HCT116 (cell line): ENCODE measurements at regions not wholly inside any gene's neighbourhood (a gene's known extent, or its start where the extent isn't known, plus 50 kb on each side); places are given as distances from the start of the nearest gene placed in this dataset.

Source experiments
- ATAC-seq: fragments of 200-7000 bp; cut with Tn5 transposase; 2 replicates; pipeline ENCODE4 v1.9.1; 2020; ENCODE audit warnings: mild to moderate bottlenecking, moderate library complexity
- BruUV-seq: library from RNA; stranded (reverse); fragments of 400-500 nt; replicated peaks from 2 replicates; lab custom pipeline; 2021; lab: Mats Ljungman, UMichigan
- CTCF ChIA-PET: fragments of 300-600 bp; sonication (Branson Sonifier 250); formaldehyde crosslinking; loops from one replicate; lab custom pipeline; 2021; ENCODE audit warnings: antibody characterized with exemption; lab: Charles Lee
- POLR2A ChIA-PET: fragments of 300-600, 350-600 bp; sonication (Branson Sonifier 250); formaldehyde crosslinking; loops from one replicate; lab custom pipeline; 2021; ENCODE audit warnings: antibody characterized with exemption; lab: Charles Lee
- RAD21 ChIA-PET, 2 experiments: fragments of 300-600 bp; sonication (Branson Sonifier 250); formaldehyde crosslinking; loops; one replicate each; lab custom pipeline; 2023; ENCODE audit warnings: low total read pairs in 2 of 2; ENCODE audit not compliant: uncharacterized antibody in 2 of 2, unreplicated experiment in 2 of 2, low non-redundant PET in 1 of 2; lab: Charles Lee
- DNase-seq: peaks from one replicate; pipeline ENCODE4 v3.0.0-alpha.2; 2010; ENCODE audit warnings: low read depth, low spot score
- H2AFZ ChIP-seq: fragments of 200-600 bp; shearing (Covaris generic), sonication (generic); 2 replicates; pipeline ENCODE4 v1.6.1; 2017; ENCODE audit warnings: low read depth, mixed run types, mixed read lengths, antibody characterized with exemption, low read length; ENCODE audit not compliant: poor library complexity, severe bottlenecking
- H3K27ac ChIP-seq: 2 replicates; pipeline ENCODE4 v1.5.1; 2012; ENCODE audit warnings: low read depth, low read length
- H3K27me3 ChIP-seq: fragments of 200-600 bp; sonication (generic); 2 replicates; pipeline ENCODE4 v1.6.1; 2016; ENCODE audit warnings: mixed run types, low read length, mixed read lengths; ENCODE audit not compliant: insufficient read depth
- H3K36me3 ChIP-seq, 2 experiments: fragments of 200-500 bp in 1 of 2; fragments of 200-600 bp in 1 of 2; sonication (Bioruptor generic) in 1 of 2; sonication (generic) in 1 of 2; 2 replicates each; pipeline versions ENCODE4 v1.5.1 to v1.6.1; 2014 to 2016; ENCODE audit warnings: low read length in 2 of 2, inconsistent platforms in 1 of 2, mixed read lengths in 1 of 2, mixed run types in 1 of 2; ENCODE audit not compliant: insufficient read depth in 2 of 2, control insufficient read depth in 1 of 2
- H3K4me1 ChIP-seq, 2 experiments: fragments of 200-600 bp in 1 of 2; sonication (generic) in 1 of 2; 2 replicates each; pipeline versions ENCODE4 v1.5.1 to v1.6.1; 2012 to 2017; ENCODE audit warnings: low read length in 2 of 2, inconsistent platforms in 1 of 2, mild to moderate bottlenecking in 1 of 2, mixed read lengths in 1 of 2, mixed run types in 1 of 2, moderate library complexity in 1 of 2; ENCODE audit not compliant: insufficient read depth in 2 of 2, control insufficient read depth in 1 of 2
- H3K4me2 ChIP-seq: fragments of 200-600 bp; sonication (generic); 2 replicates; pipeline ENCODE4 v1.6.1; 2017; ENCODE audit warnings: mixed run types, low read length, mixed read lengths
- H3K4me3 ChIP-seq, 2 experiments: fragments of 200-600 bp in 1 of 2; sonication (generic) in 1 of 2; replicated peaks in 1 of 2; 2 replicates each; pipeline ENCODE4 v1.5.1; 2011 to 2016; ENCODE audit warnings: low read length in 2 of 2, control low read depth in 1 of 2, low read depth in 1 of 2, mild to moderate bottlenecking in 1 of 2, mixed read lengths in 1 of 2, mixed run types in 1 of 2
- H3K79me2 ChIP-seq: fragments of 200-600 bp; sonication (generic); 2 replicates; pipeline ENCODE4 v1.6.1; 2017; ENCODE audit warnings: mild to moderate bottlenecking, mixed run types, low read length, moderate library complexity, mixed read lengths; ENCODE audit not compliant: insufficient read depth
- H3K9ac ChIP-seq: fragments of 200-600 bp; sonication (generic); 2 replicates; pipeline ENCODE4 v1.6.1; 2016; ENCODE audit warnings: low read length, mixed read lengths
- H3K9me2 ChIP-seq: fragments of 200-600 bp; sonication (generic), shearing (Covaris generic); 2 replicates; pipeline ENCODE4 v1.6.1; 2017; ENCODE audit warnings: mixed run types, mild to moderate bottlenecking, moderate library complexity; ENCODE audit not compliant: insufficient read depth
- H3K9me3 ChIP-seq, 2 experiments: fragments of 200-500 bp in 1 of 2; fragments of 200-600 bp in 1 of 2; sonication (Bioruptor generic) in 1 of 2; sonication (generic) in 1 of 2; 2 replicates each; pipeline ENCODE4 v1.6.1; 2014 to 2017; ENCODE audit warnings: low read length in 2 of 2, mixed read lengths in 2 of 2, inconsistent platforms in 1 of 2, low read depth in 1 of 2, mild to moderate bottlenecking in 1 of 2, mixed run types in 1 of 2, moderate library complexity in 1 of 2; ENCODE audit not compliant: control insufficient read depth in 1 of 2, insufficient read depth in 1 of 2
- H4K20me1 ChIP-seq: fragments of 200-600 bp; sonication (generic), shearing (Covaris generic); 2 replicates; pipeline ENCODE4 v1.6.1; 2017; ENCODE audit warnings: mixed run types, mild to moderate bottlenecking, moderate library complexity; ENCODE audit not compliant: insufficient read depth
- ATF3 ChIP-seq: IDR thresholded peaks from 2 replicates; pipeline ENCODE4 v1.6.1; 2012
- CBX3 ChIP-seq: IDR thresholded peaks from 2 replicates; pipeline ENCODE4 v1.6.1; 2012; ENCODE audit warnings: low read depth
- CEBPB ChIP-seq: IDR thresholded peaks from 2 replicates; pipeline ENCODE4 v1.6.1; 2012; ENCODE audit warnings: low read depth
- CTCF ChIP-seq, 3 experiments: fragments of 200-600 bp in 1 of 3; sonication (generic) in 1 of 3; IDR thresholded peaks in 2 of 3; conservative IDR thresholded peaks in 1 of 3; 2 replicates each; pipeline ENCODE4 v1.5.1; 2012 to 2017; ENCODE audit warnings: low read depth in 2 of 3, low read length in 2 of 3, antibody characterized with exemption in 1 of 3, borderline replicate concordance in 1 of 3, control low read depth in 1 of 3, mild to moderate bottlenecking in 1 of 3, mixed read lengths in 1 of 3, mixed run types in 1 of 3, moderate library complexity in 1 of 3; ENCODE audit not compliant: insufficient read depth in 1 of 3
- ELF1 ChIP-seq: IDR thresholded peaks from 2 replicates; pipeline ENCODE4 v1.6.1; 2012; ENCODE audit warnings: low read depth, borderline replicate concordance
- EZH2 ChIP-seq: fragments of 200-600 bp; sonication (generic); IDR thresholded peaks from 2 replicates; pipeline ENCODE4 v1.6.1; 2017; ENCODE audit warnings: antibody characterized with exemption, mixed run types
- FOSL1 ChIP-seq: IDR thresholded peaks from 2 replicates; pipeline ENCODE4 v1.6.1; 2012; ENCODE audit warnings: low read depth
- JUND ChIP-seq: IDR thresholded peaks from 2 replicates; pipeline ENCODE4 v1.6.1; 2012
- MAX ChIP-seq: IDR thresholded peaks from 2 replicates; pipeline ENCODE4 v1.6.1; 2012
- POLR2A ChIP-seq: IDR thresholded peaks from 2 replicates; pipeline ENCODE4 v1.7.0; 2011; ENCODE audit warnings: borderline replicate concordance; ENCODE audit not compliant: insufficient read depth, insufficient read length; ENCODE audit errors: extremely low read depth
- RAD21 ChIP-seq: IDR thresholded peaks from 2 replicates; pipeline ENCODE4 v1.6.1; 2012; ENCODE audit warnings: low read depth, mild to moderate bottlenecking
- REST ChIP-seq: IDR thresholded peaks from 2 replicates; pipeline ENCODE4 v1.6.1; 2012; ENCODE audit warnings: low read depth
- SIN3A ChIP-seq: IDR thresholded peaks from 2 replicates; pipeline ENCODE4 v1.6.1; 2012; ENCODE audit warnings: low read depth
- SP1 ChIP-seq: IDR thresholded peaks from 2 replicates; pipeline ENCODE4 v1.6.1; 2012; ENCODE audit warnings: low read depth
- SRF ChIP-seq: IDR thresholded peaks from 2 replicates; pipeline ENCODE4 v1.6.1; 2012; ENCODE audit warnings: low read depth
- TCF7L2 ChIP-seq: IDR thresholded peaks from 2 replicates; pipeline ENCODE4 v1.7.0; 2011; ENCODE audit warnings: borderline replicate concordance, inconsistent platforms; ENCODE audit not compliant: insufficient read depth, insufficient read length; ENCODE audit errors: extremely low read depth
- ZBTB33 ChIP-seq: IDR thresholded peaks from 2 replicates; pipeline ENCODE4 v1.6.1; 2011; ENCODE audit warnings: mild to moderate bottlenecking, low read length, moderate library complexity; ENCODE audit not compliant: insufficient replicate concordance; ENCODE audit errors: extremely low read depth
- ZFX ChIP-seq: fragments of 450-650 bp; IDR thresholded peaks from 2 replicates; pipeline ENCODE4 v1.6.1; 2017
- intact Hi-C: fragments of 100-400 bp; cut with micrococcal nuclease; formaldehyde crosslinking; loops from 2 replicates; pipeline ENCODE4 v1.10.0; 2022

- Histone ChIP-seq H3K36me3 (no peaks in the 10 kb centered on the region), H3K27me3 (no peaks in the 10 kb centered on the region), H3K4me2 (no peak overlapping the region), H3K27ac (no peak overlapping the region), H3K4me3 (no peak overlapping the region), H2AFZ (no peak overlapping the region), H4K20me1 (no peaks in the 10 kb centered on the region), H3K9me2 (no peaks in the 10 kb centered on the region), H3K9me3 (no peaks in the 10 kb centered on the region), H3K79me2 (no peaks in the 10 kb centered on the region), H3K9ac (no peak overlapping the region), H3K4me1 (no peaks in the 10 kb centered on the region)
- no peak for DNase-seq
- intact Hi-C loops = no loop called here
- ATAC-seq = no peak
- POLR2A ChIA-PET = no interaction called here
- CTCF ChIA-PET = no interaction called here
- RAD21 ChIA-PET = no interaction called here
- BruUV-seq = no TSS peak
- no peak for TF ChIP-seq SP1
- TF ChIP-seq CBX3 = no peak
- no peak for TF ChIP-seq CEBPB
- TF ChIP-seq SRF = no peak
- TF ChIP-seq SIN3A = no peak
- TF ChIP-seq RAD21 = no peak
- no peak for TF ChIP-seq ATF3
- no peak for TF ChIP-seq JUND
- no peak for TF ChIP-seq EZH2
- TF ChIP-seq MAX = no peak
- TF ChIP-seq ZFX = no peak
- TF ChIP-seq REST = no peak
- no peak for TF ChIP-seq FOSL1
- no peak for TF ChIP-seq CTCF (IDR thresholded peaks at IDR 0.05 in 2 of 3, conservative IDR thresholded peaks at IDR 0.05 in 1 of 3; ENCODE audit: borderline replicate concordance in 1 of 3, insufficient read depth in 1 of 3, low read depth in 2 of 3, low read length in 2 of 3)
- TF ChIP-seq ELF1 = no peak
- TF ChIP-seq ZBTB33 = no peak
- no peak for TF ChIP-seq TCF7L2
- no peak for TF ChIP-seq POLR2A
These were observed 275.6 kb upstream of the PROK2 start for GRCh38 chr3:72060447-72061034.
